ENCODE measurements at regions not wholly inside any gene's neighbourhood (a gene's known extent, or its start where the extent isn't known, plus 50 kb on each side); places are given as distances from the start of the nearest gene placed in this dataset.

- Histone ChIP-seq H3K4me3 (no peak overlapping the region), H3K4me1 (no peaks in the 10 kb centered on the region), H3K27ac (no peak overlapping the region), H3K9me3 (no peaks in the 10 kb centered on the region), H3K36me3 (no peaks in the 10 kb centered on the region), H3K27me3 (no peaks in the 10 kb centered on the region)
- 87% methylated on average over 2 of the region's 2 CpGs for WGBS (ENCODE audit: insufficient coverage, low coverage, low lambda C conversion rate, missing lambda C conversion rate)
- intact Hi-C loops (cut with DNase I), result no loop called here
- no peak for TF ChIP-seq POLR2A (IDR thresholded peaks at IDR 0.05)
- TF ChIP-seq CTCF (IDR thresholded peaks at IDR 0.05), result no peak
- DNase-seq, result no peak
- no peak for ATAC-seq
Observed at GRCh38 chr3:4042070-4042469, 242.8 kb downstream of the LRRN1 start.

- ATAC-seq (no peak), DNase-seq (no peak)
- no peaks in the 10 kb centered on the region for H3K9me3 ChIP-seq
- H3K27ac ChIP-seq, result no peak overlapping the region
- no peak for TF ChIP-seq POLR2A (IDR thresholded peaks at IDR 0.05)
- no peak for TF ChIP-seq CTCF (IDR thresholded peaks at IDR 0.05)
- no peaks in the 10 kb centered on the region for H3K27me3 ChIP-seq
- H3K4me3 ChIP-seq, result no peak overlapping the region
- no peaks in the 10 kb centered on the region for H3K36me3 ChIP-seq
- no peaks in the 10 kb centered on the region for H3K4me1 ChIP-seq
- intact Hi-C loops (cut with DNase I), result no loop called here
- WGBS (ENCODE audit: insufficient coverage, low coverage, low lambda C conversion rate, missing lambda C conversion rate), result 32% methylated on average over 3 of the region's 3 CpGs
Observed at GRCh38 chr3:4042869-4043268, 243.6 kb downstream of the LRRN1 start.

- Histone ChIP-seq H3K4me3 (no peak overlapping the region), H3K27ac (no peak overlapping the region), H3K27me3 (no peaks in the 10 kb centered on the region), H3K36me3 (no peaks in the 10 kb centered on the region), H3K9me3 (no peaks in the 10 kb centered on the region), H3K4me1 (no peaks in the 10 kb centered on the region)
- intact Hi-C loops (cut with DNase I), result no loop called here
- WGBS (ENCODE audit: insufficient coverage, low coverage, low lambda C conversion rate, missing lambda C conversion rate), result 69% methylated on average over 2 of the region's 2 CpGs
- DNase-seq (no peak), ATAC-seq (no peak)
- no peak for TF ChIP-seq CTCF (IDR thresholded peaks at IDR 0.05)
- TF ChIP-seq POLR2A (IDR thresholded peaks at IDR 0.05), result no peak
Observed at GRCh38 chr3:4043867-4044575, 244.8 kb downstream of the LRRN1 start.

- Histone ChIP-seq H3K4me1 (no peaks in the 10 kb centered on the region), H3K27ac (no peak overlapping the region), H3K27me3 (no peaks in the 10 kb centered on the region), H3K4me3 (no peak overlapping the region), H3K36me3 (no peaks in the 10 kb centered on the region), H3K9me3 (no peaks in the 10 kb centered on the region)
- no peak for TF ChIP-seq CTCF (IDR thresholded peaks at IDR 0.05)
- ATAC-seq, result no peak
- no peak for DNase-seq
- WGBS (ENCODE audit: insufficient coverage, low coverage, low lambda C conversion rate, missing lambda C conversion rate), result 78% methylated on average over 2 of the region's 2 CpGs
- intact Hi-C loops (cut with DNase I), result no loop called here
Observed at GRCh38 chr3:4044619-4045018, 245.4 kb downstream of the LRRN1 start.

GRCh38 chr3:4045756-4046155 is 246.5 kb downstream of the LRRN1 start:
- no peak for ATAC-seq
- Histone ChIP-seq H3K4me1 (no peaks in the 10 kb centered on the region), H3K9me3 (no peaks in the 10 kb centered on the region), H3K4me3 (no peak overlapping the region), H3K27me3 (no peaks in the 10 kb centered on the region), H3K27ac (no peak overlapping the region), H3K36me3 (no peaks in the 10 kb centered on the region)
- no peak for DNase-seq
- 88% methylated on average over 1 of the region's 1 CpG for WGBS (ENCODE audit: insufficient coverage, low coverage, low lambda C conversion rate, missing lambda C conversion rate)
- TF ChIP-seq POLR2A (IDR thresholded peaks at IDR 0.05), result no peak
- no peak for TF ChIP-seq CTCF (IDR thresholded peaks at IDR 0.05)
- intact Hi-C loops (cut with DNase I), result no loop called here

Data from right lobe of liver (tissue), 6 donors.